ENCODE measurements at regions not wholly inside any gene's neighbourhood (a gene's known extent, or its start where the extent isn't known, plus 50 kb on each side); places are given as distances from the start of the nearest gene placed in this dataset.

GRCh38 chr4:45302828-45303227 is 576.5 kb upstream of the GNPDA2 start:
- DNase-seq (ENCODE audit: low spot score) = no peak
- Histone ChIP-seq H3K9me3 (no peaks in the 10 kb centered on the region), H3K4me3 (no peak overlapping the region)

GRCh38 chr4:45294464-45294863 is 568.1 kb upstream of the GNPDA2 start:
- no peak overlapping the region for H3K27ac ChIP-seq
- H3K4me3 ChIP-seq = no peak overlapping the region
- no peaks in the 10 kb centered on the region for H3K36me3 ChIP-seq
- no peak for DNase-seq (ENCODE audit: low spot score)
- H3K4me1 ChIP-seq = no peaks in the 10 kb centered on the region
- H3K9me3 ChIP-seq = peaks cover 0 to 7% of the 10 kb centered on the region in 2 donors
- H3K27me3 ChIP-seq = no peaks in the 10 kb centered on the region
- TF ChIP-seq, protein P1, sequence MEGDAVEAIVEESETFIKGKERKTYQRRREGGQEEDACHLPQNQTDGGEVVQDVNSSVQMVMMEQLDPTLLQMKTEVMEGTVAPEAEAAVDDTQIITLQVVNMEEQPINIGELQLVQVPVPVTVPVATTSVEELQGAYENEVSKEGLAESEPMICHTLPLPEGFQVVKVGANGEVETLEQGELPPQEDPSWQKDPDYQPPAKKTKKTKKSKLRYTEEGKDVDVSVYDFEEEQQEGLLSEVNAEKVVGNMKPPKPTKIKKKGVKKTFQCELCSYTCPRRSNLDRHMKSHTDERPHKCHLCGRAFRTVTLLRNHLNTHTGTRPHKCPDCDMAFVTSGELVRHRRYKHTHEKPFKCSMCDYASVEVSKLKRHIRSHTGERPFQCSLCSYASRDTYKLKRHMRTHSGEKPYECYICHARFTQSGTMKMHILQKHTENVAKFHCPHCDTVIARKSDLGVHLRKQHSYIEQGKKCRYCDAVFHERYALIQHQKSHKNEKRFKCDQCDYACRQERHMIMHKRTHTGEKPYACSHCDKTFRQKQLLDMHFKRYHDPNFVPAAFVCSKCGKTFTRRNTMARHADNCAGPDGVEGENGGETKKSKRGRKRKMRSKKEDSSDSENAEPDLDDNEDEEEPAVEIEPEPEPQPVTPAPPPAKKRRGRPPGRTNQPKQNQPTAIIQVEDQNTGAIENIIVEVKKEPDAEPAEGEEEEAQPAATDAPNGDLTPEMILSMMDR (IDR thresholded peaks at IDR 0.05) = no peak

More at GRCh38 chr4:45302828-45303227, 576.5 kb upstream of the GNPDA2 start:
- TF ChIP-seq, protein P1 (IDR thresholded peaks at IDR 0.05) = no peak
- Histone ChIP-seq H3K27ac (no peak overlapping the region), H3K27me3 (no peaks in the 10 kb centered on the region), H3K4me1 (no peaks in the 10 kb centered on the region), H3K36me3 (no peaks in the 10 kb centered on the region)

DNA sequence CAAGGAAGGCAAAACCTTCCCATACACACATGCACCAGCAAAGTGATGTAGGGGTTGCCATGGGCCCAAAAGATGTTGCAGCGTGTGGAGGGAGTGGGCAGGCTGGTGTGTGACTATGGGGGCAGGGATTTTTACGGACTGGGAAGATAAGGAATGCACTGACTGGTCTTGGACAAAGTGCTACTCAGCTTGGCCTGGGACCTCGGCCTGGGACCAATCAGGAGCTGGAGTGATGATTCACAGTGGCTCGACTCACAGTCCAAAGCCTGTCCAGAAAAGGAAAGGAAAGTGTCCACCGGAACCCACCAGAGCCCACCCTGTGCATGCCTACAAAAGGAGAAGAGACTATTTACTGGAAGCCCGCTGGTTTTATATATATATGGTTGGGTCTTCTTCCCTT is 567.0 kb upstream of the GNPDA2 start:
- TF ChIP-seq, protein P1 (IDR thresholded peaks at IDR 0.05) = no peak
- no peak for DNase-seq (ENCODE audit: low spot score)
- peaks cover 0 to 7% of the 10 kb centered on the region in 2 donors for H3K9me3 ChIP-seq
- H3K27me3 ChIP-seq = no peaks in the 10 kb centered on the region
- no peak overlapping the region for H3K27ac ChIP-seq
- no peaks in the 10 kb centered on the region for H3K36me3 ChIP-seq
- H3K4me3 ChIP-seq = no peak overlapping the region
- H3K4me1 ChIP-seq = no peaks in the 10 kb centered on the region

- H3K27me3 ChIP-seq = no peaks in the 10 kb centered on the region
- TF ChIP-seq, protein P1 (IDR thresholded peaks at IDR 0.05) = no peak
- H3K4me1 ChIP-seq = no peaks in the 10 kb centered on the region
- no peak overlapping the region for H3K27ac ChIP-seq
- peaks cover 0 to 7% of the 10 kb centered on the region in 2 donors for H3K9me3 ChIP-seq
- H3K36me3 ChIP-seq = no peaks in the 10 kb centered on the region
- no peak for DNase-seq (ENCODE audit: low spot score)
- no peak overlapping the region for H3K4me3 ChIP-seq
Observed at GRCh38 chr4:45292844-45293243, 566.5 kb upstream of the GNPDA2 start.

GRCh38 chr4:45284400-45285085 is 558.2 kb upstream of the GNPDA2 start:
- TF ChIP-seq, protein P1 (IDR thresholded peaks at IDR 0.05) = no peak
- H3K36me3 ChIP-seq = no peaks in the 10 kb centered on the region
- H3K4me1 ChIP-seq = no peaks in the 10 kb centered on the region
- no peak overlapping the region for H3K27ac ChIP-seq
- no peak for DNase-seq (ENCODE audit: low spot score)
- H3K4me3 ChIP-seq = no peak overlapping the region
- H3K9me3 ChIP-seq = no peaks in the 10 kb centered on the region
- no peaks in the 10 kb centered on the region for H3K27me3 ChIP-seq

DNA sequence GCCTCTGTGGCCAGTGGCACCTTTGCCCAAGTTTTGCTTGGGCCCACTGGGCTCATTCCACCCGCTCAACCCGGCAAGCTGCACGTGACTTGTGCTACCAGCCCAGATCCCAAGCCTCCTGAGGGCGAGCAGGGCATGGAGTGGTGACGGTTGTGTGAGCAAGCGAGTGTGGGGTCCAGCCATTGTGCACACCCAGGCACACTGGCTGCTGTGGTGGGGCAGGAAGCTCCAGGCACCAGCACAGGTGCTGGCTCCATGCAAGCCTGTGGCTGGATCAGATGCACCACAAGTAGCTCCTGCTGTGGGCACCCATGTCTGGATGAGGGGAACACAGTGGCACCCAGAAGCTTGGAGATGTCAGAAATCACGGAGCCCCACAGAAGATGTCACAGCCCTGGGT is 557.0 kb upstream of the GNPDA2 start:
- no peaks in the 10 kb centered on the region for H3K36me3 ChIP-seq
- DNase-seq (ENCODE audit: low spot score) = no peak
- no peak overlapping the region for H3K27ac ChIP-seq
- no peaks in the 10 kb centered on the region for H3K4me1 ChIP-seq
- TF ChIP-seq, protein P1 (IDR thresholded peaks at IDR 0.05) = no peak
- no peaks in the 10 kb centered on the region for H3K9me3 ChIP-seq
- H3K27me3 ChIP-seq = no peaks in the 10 kb centered on the region
- H3K4me3 ChIP-seq = no peak overlapping the region
